MM.1S (cell line): ENCODE measurements at regions not wholly inside any gene's neighbourhood (a gene's known extent, or its start where the extent isn't known, plus 50 kb on each side); places are given as distances from the start of the nearest gene placed in this dataset.

Experiments
- CTCF ChIP-seq: fragments of 300-600 bp; sonication (generic); IDR thresholded peaks from 2 replicates; pipeline ENCODE4 v1.5.1; 2016; ENCODE audit warnings: antibody characterized with exemption, low read length, mixed read lengths
- EZH2 ChIP-seq: fragments of 300-600 bp; sonication (generic); optimal IDR thresholded peaks from 2 replicates; pipeline ENCODE3; 2017; ENCODE audit warnings: low read depth, mild to moderate bottlenecking, antibody characterized with exemption, low read length, mixed read lengths
- EZH2phosphoT487 ChIP-seq: fragments of 300-600 bp; sonication (generic); IDR thresholded peaks from 2 replicates; pipeline ENCODE4 v1.6.1; 2018; ENCODE audit warnings: antibody characterized with exemption, low read length

DNA sequence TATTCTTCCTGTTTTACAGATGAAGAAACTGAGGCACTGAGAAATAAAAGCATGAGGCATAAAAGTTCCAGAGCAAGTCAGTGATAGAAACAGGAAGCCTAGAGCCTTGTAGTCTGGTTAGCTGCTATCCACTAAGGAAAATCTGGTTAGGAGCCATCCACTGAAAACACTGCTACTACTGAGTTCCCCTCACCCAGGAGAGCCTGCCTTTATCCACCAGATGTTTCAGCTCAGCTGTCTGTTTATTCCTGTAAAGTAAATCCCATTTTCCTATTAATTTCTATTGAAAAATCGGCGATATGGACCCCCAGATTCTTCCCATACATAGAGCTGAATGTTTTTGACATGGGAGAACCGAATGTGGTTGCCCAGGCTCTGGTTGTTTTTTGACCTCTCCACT is 63.7 kb upstream of the LMO4 start:
- TF ChIP-seq EZH2phosphoT487, result no peak
- TF ChIP-seq CTCF, result no peak
- no peak for TF ChIP-seq EZH2
